ENCODE measurements at regions not wholly inside any gene's neighbourhood (a gene's known extent, or its start where the extent isn't known, plus 50 kb on each side); places are given as distances from the start of the nearest gene placed in this dataset.

- no peak for DNase-seq (ENCODE audit: low read depth)
These were observed 95.5 kb upstream of the ATP6AP2 start for GRCh38 chrX:40485102-40485826.

- no peak for DNase-seq (ENCODE audit: low read depth)
These were observed 96.2 kb upstream of the ATP6AP2 start for GRCh38 chrX:40484408-40485091.

GRCh38 chrX:40483502-40483901, 97.3 kb upstream of the ATP6AP2 start:
- DNase-seq (ENCODE audit: low read depth): no peak

- no peak for DNase-seq (ENCODE audit: low read depth)
These were observed 100.9 kb upstream of the ATP6AP2 start for GRCh38 chrX:40479777-40480318.

GRCh38 chrX:40478474-40479065, 102.2 kb upstream of the ATP6AP2 start:
- no peak for DNase-seq (ENCODE audit: low read depth)

GRCh38 chrX:40476958-40477357, 103.8 kb upstream of the ATP6AP2 start:
- no peak for DNase-seq (ENCODE audit: low read depth)

GRCh38 chrX:40474645-40475044, 106.1 kb upstream of the ATP6AP2 start:
- no peak for DNase-seq (ENCODE audit: low read depth)

GRCh38 chrX:40474205-40474626, 106.6 kb upstream of the ATP6AP2 start:
- no peak for DNase-seq (ENCODE audit: low read depth)

GRCh38 chrX:40473460-40474204, 107.1 kb upstream of the ATP6AP2 start:
- DNase-seq (ENCODE audit: low read depth): no peak

- DNase-seq (ENCODE audit: low read depth): no peak
These were observed 108.7 kb upstream of the ATP6AP2 start for GRCh38 chrX:40471965-40472648.

- DNase-seq (ENCODE audit: low read depth): no peak
These were observed 109.8 kb upstream of the ATP6AP2 start for GRCh38 chrX:40470830-40471429.

- no peak for DNase-seq (ENCODE audit: low read depth)
These were observed 111.5 kb upstream of the ATP6AP2 start for GRCh38 chrX:40469316-40469715.

- no peak for DNase-seq (ENCODE audit: low read depth)
These were observed 112.5 kb upstream of the ATP6AP2 start for GRCh38 chrX:40468033-40468846.

- DNase-seq (ENCODE audit: low read depth): no peak
These were observed 113.3 kb upstream of the ATP6AP2 start for GRCh38 chrX:40467454-40467853.

GRCh38 chrX:40465735-40466551, 114.8 kb upstream of the ATP6AP2 start:
- no peak for DNase-seq (ENCODE audit: low read depth)

- no peak for DNase-seq (ENCODE audit: low read depth)
These were observed 118.0 kb upstream of the ATP6AP2 start for GRCh38 chrX:40462795-40463194.

GRCh38 chrX:40460926-40461325, 119.8 kb upstream of the ATP6AP2 start:
- no peak for DNase-seq (ENCODE audit: low read depth)

GRCh38 chrX:40459571-40460158, 121.1 kb upstream of the ATP6AP2 start:
- DNase-seq (ENCODE audit: low read depth): no peak

- no peak for DNase-seq (ENCODE audit: low read depth)
These were observed 123.4 kb upstream of the ATP6AP2 start for GRCh38 chrX:40457406-40457805.
